ENCODE measurements at regions not wholly inside any gene's neighbourhood (a gene's known extent, or its start where the extent isn't known, plus 50 kb on each side); places are given as distances from the start of the nearest gene placed in this dataset.

- Histone ChIP-seq H3K4me3 (ENCODE audit: insufficient read depth, low read length, poor library complexity, severe bottlenecking) (no peak overlapping the region), H3K4me2 (ENCODE audit: low read depth, low read length, poor library complexity, severe bottlenecking) (no peak overlapping the region), H3K9ac (ENCODE audit: low read length) (no peak overlapping the region), H4K20me1 (ENCODE audit: low read depth, low read length) (no peaks in the 10 kb centered on the region), H3K9me3 (ENCODE audit: insufficient read depth, low read length) (no peaks in the 10 kb centered on the region), H3K79me2 (ENCODE audit: insufficient read depth, low read length) (no peaks in the 10 kb centered on the region), H3K27me3 (ENCODE audit: low read length) (no peaks in the 10 kb centered on the region), H3K9me2 (replicated peaks; ENCODE audit: insufficient read depth, low read length) (no peaks in the 10 kb centered on the region), H2AFZ (ENCODE audit: low read depth, low read length, severe bottlenecking) (no peak overlapping the region), H3F3A (ENCODE audit: insufficient read depth) (no peaks in the 10 kb centered on the region), H3K27ac (ENCODE audit: low read depth, low read length) (no peak overlapping the region), H3K36me3 (ENCODE audit: low read length) (no peaks in the 10 kb centered on the region)
- TF ChIP-seq CTCF (IDR thresholded peaks at IDR 0.05; ENCODE audit: insufficient read depth, low read length, poor library complexity, severe bottlenecking) = no peak
- no peak for TF ChIP-seq EZH2phosphoT487 (conservative IDR thresholded peaks at IDR 0.05; ENCODE audit: low read length)
These were observed 199.1 kb upstream of the FMN2 start for GRCh38 chr1:239892602-239893001.

DNA sequence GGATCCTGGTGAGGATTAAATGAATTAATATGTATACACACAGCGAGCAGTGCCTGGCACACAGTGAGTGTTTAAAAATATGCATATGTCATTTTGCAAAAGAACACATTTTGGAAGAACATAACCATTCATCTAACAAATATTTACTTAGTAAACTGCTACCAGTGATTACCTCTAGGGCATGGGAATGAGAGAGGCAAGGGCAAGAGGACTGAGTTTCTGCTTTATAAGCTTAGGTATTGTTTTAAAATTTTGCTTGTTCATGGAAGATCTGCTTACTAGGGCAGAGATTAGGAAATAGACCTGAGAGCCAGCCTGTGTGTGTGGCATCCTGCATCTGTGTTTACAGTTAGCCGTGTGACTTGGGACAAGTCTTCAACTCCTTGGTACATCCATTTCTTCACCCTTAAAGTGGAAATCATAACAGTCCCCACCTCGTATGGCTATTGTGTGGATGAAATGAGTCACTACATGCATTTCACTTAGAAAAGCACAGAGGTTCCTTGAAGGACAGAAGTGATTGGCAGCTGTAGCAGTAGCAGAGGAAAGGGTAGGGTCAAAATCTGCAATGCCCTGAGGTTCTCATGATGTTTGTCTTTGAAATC is 198.5 kb upstream of the FMN2 start:
- H3K9me2 ChIP-seq (replicated peaks; ENCODE audit: insufficient read depth, low read length) = no peaks in the 10 kb centered on the region
- no peaks in the 10 kb centered on the region for H3K36me3 ChIP-seq (ENCODE audit: low read length)
- H3K4me2 ChIP-seq (ENCODE audit: low read depth, low read length, poor library complexity, severe bottlenecking) = no peak overlapping the region
- H3K9ac ChIP-seq (ENCODE audit: low read length) = no peak overlapping the region
- H3K9me3 ChIP-seq (ENCODE audit: insufficient read depth, low read length) = no peaks in the 10 kb centered on the region
- H3K27ac ChIP-seq (ENCODE audit: low read depth, low read length) = no peak overlapping the region
- H3K27me3 ChIP-seq (ENCODE audit: low read length) = no peaks in the 10 kb centered on the region
- no peak overlapping the region for H2AFZ ChIP-seq (ENCODE audit: low read depth, low read length, severe bottlenecking)
- H4K20me1 ChIP-seq (ENCODE audit: low read depth, low read length) = no peaks in the 10 kb centered on the region
- TF ChIP-seq EZH2phosphoT487 (conservative IDR thresholded peaks at IDR 0.05; ENCODE audit: low read length) (no peak), CTCF (IDR thresholded peaks at IDR 0.05; ENCODE audit: insufficient read depth, low read length, poor library complexity, severe bottlenecking) (no peak)
- H3K79me2 ChIP-seq (ENCODE audit: insufficient read depth, low read length) = no peaks in the 10 kb centered on the region
- H3K4me3 ChIP-seq (ENCODE audit: insufficient read depth, low read length, poor library complexity, severe bottlenecking) = no peak overlapping the region
- no peaks in the 10 kb centered on the region for H3F3A ChIP-seq (ENCODE audit: insufficient read depth)

- Histone ChIP-seq H3K36me3 (ENCODE audit: low read length) (no peaks in the 10 kb centered on the region), H3K9ac (ENCODE audit: low read length) (no peak overlapping the region), H3K9me3 (ENCODE audit: insufficient read depth, low read length) (no peaks in the 10 kb centered on the region), H3K79me2 (ENCODE audit: insufficient read depth, low read length) (no peaks in the 10 kb centered on the region), H3K27me3 (ENCODE audit: low read length) (no peaks in the 10 kb centered on the region), H3K4me2 (ENCODE audit: low read depth, low read length, poor library complexity, severe bottlenecking) (no peak overlapping the region), H4K20me1 (ENCODE audit: low read depth, low read length) (no peaks in the 10 kb centered on the region), H3K9me2 (replicated peaks; ENCODE audit: insufficient read depth, low read length) (no peaks in the 10 kb centered on the region), H3K27ac (ENCODE audit: low read depth, low read length) (no peak overlapping the region), H2AFZ (ENCODE audit: low read depth, low read length, severe bottlenecking) (no peak overlapping the region), H3K4me3 (ENCODE audit: insufficient read depth, low read length, poor library complexity, severe bottlenecking) (no peak overlapping the region), H3F3A (ENCODE audit: insufficient read depth) (no peaks in the 10 kb centered on the region)
- TF ChIP-seq EZH2phosphoT487 (conservative IDR thresholded peaks at IDR 0.05; ENCODE audit: low read length) = no peak
These were observed 195.1 kb upstream of the FMN2 start for GRCh38 chr1:239896569-239896968.

DNA sequence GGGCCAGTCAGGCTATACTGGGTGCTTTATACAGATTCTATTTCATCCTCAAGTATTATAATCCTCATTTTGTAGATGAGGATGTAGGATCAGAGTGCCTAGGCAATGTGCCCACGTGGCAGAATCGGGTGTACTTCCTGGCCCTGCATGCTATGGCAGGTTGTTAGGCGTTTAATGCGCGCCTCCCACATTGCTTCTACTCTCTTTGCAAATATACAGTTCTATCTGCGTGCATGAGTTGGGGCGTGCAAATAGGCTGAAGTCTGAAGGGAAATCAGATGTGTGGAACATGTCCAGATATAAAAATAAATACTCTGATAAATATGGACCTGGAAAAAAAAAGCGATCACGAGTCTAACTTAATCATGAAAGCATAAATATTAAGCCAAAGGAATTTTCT is 194.7 kb upstream of the FMN2 start:
- Histone ChIP-seq H3K27ac (ENCODE audit: low read depth, low read length) (no peak overlapping the region), H3K9me2 (replicated peaks; ENCODE audit: insufficient read depth, low read length) (no peaks in the 10 kb centered on the region), H4K20me1 (ENCODE audit: low read depth, low read length) (no peaks in the 10 kb centered on the region), H3F3A (ENCODE audit: insufficient read depth) (no peaks in the 10 kb centered on the region), H3K9me3 (ENCODE audit: insufficient read depth, low read length) (no peaks in the 10 kb centered on the region), H2AFZ (ENCODE audit: low read depth, low read length, severe bottlenecking) (no peak overlapping the region), H3K4me2 (ENCODE audit: low read depth, low read length, poor library complexity, severe bottlenecking) (no peak overlapping the region), H3K4me3 (ENCODE audit: insufficient read depth, low read length, poor library complexity, severe bottlenecking) (no peak overlapping the region), H3K27me3 (ENCODE audit: low read length) (no peaks in the 10 kb centered on the region), H3K79me2 (ENCODE audit: insufficient read depth, low read length) (no peaks in the 10 kb centered on the region), H3K9ac (ENCODE audit: low read length) (no peak overlapping the region), H3K36me3 (ENCODE audit: low read length) (no peaks in the 10 kb centered on the region)
- no peak for TF ChIP-seq EZH2phosphoT487 (conservative IDR thresholded peaks at IDR 0.05; ENCODE audit: low read length)
